Endothelial cell of umbilical vein (primary cell): ENCODE measurements at regions not wholly inside any gene's neighbourhood (a gene's known extent, or its start where the extent isn't known, plus 50 kb on each side); places are given as distances from the start of the nearest gene placed in this dataset.

Experiments used
- BruUV-seq: library from RNA; stranded (reverse); fragments of 400-500 nt; replicated peaks from 2 replicates; lab custom pipeline; 2021; lab: Mats Ljungman, UMichigan
- CTCF ChIA-PET: fragments of 300-600, 350-600 bp; sonication (Branson Sonifier 250); formaldehyde crosslinking; loops from one replicate; lab custom pipeline; 2021; ENCODE audit warnings: antibody characterized with exemption, inconsistent platforms; lab: Charles Lee
- POLR2A ChIA-PET: fragments of 300-600, 350-600 bp; sonication (Branson Sonifier 250); formaldehyde crosslinking; loops from one replicate; lab custom pipeline; 2021; ENCODE audit warnings: antibody characterized with exemption, inconsistent platforms; lab: Charles Lee
- DNase-seq: peaks from one replicate; pipeline ENCODE4 v3.0.0-alpha.2; 2011; ENCODE audit warnings: low read depth, low spot score
- FAIRE-seq: peaks from 2 replicates; lab custom pipeline; 2011; peaks lifted over from hg19 to GRCh38; lab: Jason Lieb, UNC
- H2AFZ ChIP-seq: 2 replicates; pipeline ENCODE4 v1.6.0; 2012; ENCODE audit warnings: low read depth, low read length, control low read depth, inconsistent platforms
- H3K27ac ChIP-seq: 2 replicates; pipeline ENCODE4 v1.5.1; 2011; ENCODE audit warnings: low read depth, mild to moderate bottlenecking, control low read depth, low read length, moderate library complexity; ENCODE audit not compliant: insufficient read depth
- H3K27me3 ChIP-seq, 2 experiments: 2 replicates each; pipeline versions ENCODE4 v1.6.0 to v1.6.1; 2011; ENCODE audit warnings: low read length in 2 of 2, mixed read lengths in 1 of 2; ENCODE audit not compliant: control insufficient read depth in 2 of 2, insufficient read depth in 2 of 2
- H3K36me3 ChIP-seq, 2 experiments: 2 replicates in 1 of 2; 3 replicates in 1 of 2; pipeline ENCODE4 v1.5.1; 2011; ENCODE audit warnings: low read length in 2 of 2, mild to moderate bottlenecking in 1 of 2, moderate library complexity in 1 of 2; ENCODE audit not compliant: control insufficient read depth in 2 of 2, insufficient read depth in 2 of 2; ENCODE audit errors: extremely low read depth in 1 of 2
- H3K4me1 ChIP-seq: 3 replicates; pipeline ENCODE4 v1.5.1; 2011; ENCODE audit warnings: mild to moderate bottlenecking, low read length; ENCODE audit not compliant: control insufficient read depth, insufficient read depth; ENCODE audit errors: extremely low read depth
- H3K4me2 ChIP-seq: 2 replicates; pipeline ENCODE4 v1.6.1; 2011; ENCODE audit warnings: low read length, control low read depth, mixed read lengths; ENCODE audit not compliant: insufficient read depth
- H3K4me3 ChIP-seq, 3 experiments: fragments of 200-600 bp in 1 of 3; sonication (generic), shearing (Covaris generic) in 1 of 3; replicated peaks in 1 of 3; 2 replicates each; pipeline ENCODE4 v1.5.1; 2011 to 2016; ENCODE audit warnings: control low read depth in 3 of 3, low read length in 3 of 3, mild to moderate bottlenecking in 2 of 3, inconsistent platforms in 1 of 3, low read depth in 1 of 3, moderate library complexity in 1 of 3; ENCODE audit not compliant: insufficient read depth in 1 of 3
- H3K79me2 ChIP-seq: 2 replicates; pipeline ENCODE4 v1.6.0; 2012; ENCODE audit warnings: low read length, inconsistent platforms; ENCODE audit not compliant: control insufficient read depth, insufficient read depth
- H3K9ac ChIP-seq: replicated peaks from 2 replicates; pipeline ENCODE3; 2011; ENCODE audit warnings: low read length, control low read depth; ENCODE audit not compliant: insufficient read depth; ENCODE audit errors: extremely low read depth
- H3K9me1 ChIP-seq: replicated peaks from 3 replicates; pipeline ENCODE4 v1.6.0; 2011; ENCODE audit warnings: mild to moderate bottlenecking, low read length; ENCODE audit not compliant: control insufficient read depth, insufficient read depth; ENCODE audit errors: extremely low read depth
- H3K9me3 ChIP-seq: replicated peaks from 2 replicates; pipeline ENCODE4 v1.5.1; 2012; ENCODE audit warnings: low read length, inconsistent platforms; ENCODE audit not compliant: control insufficient read depth, insufficient read depth
- H4K20me1 ChIP-seq: replicated peaks from 2 replicates; pipeline ENCODE3; 2011; ENCODE audit warnings: mild to moderate bottlenecking, low read length; ENCODE audit not compliant: control insufficient read depth, insufficient read depth; ENCODE audit errors: extremely low read depth
- CTCF ChIP-seq, 2 donors: IDR thresholded peaks; 1 replicate in 1 of 2; 2 replicates in 1 of 2; pipeline ENCODE4 v1.5.1; 2011; ENCODE audit warnings: low read length in 2 of 2, mild to moderate bottlenecking in 2 of 2, moderate library complexity in 2 of 2, control low read depth in 1 of 2, inconsistent platforms in 1 of 2, low read depth in 1 of 2; ENCODE audit not compliant: insufficient read depth in 1 of 2; ENCODE audit errors: extremely low read depth in 1 of 2
- FOS ChIP-seq: IDR thresholded peaks from 2 replicates; pipeline ENCODE4 v1.6.1; 2011; ENCODE audit warnings: mild to moderate bottlenecking, low read length, moderate library complexity, borderline replicate concordance; ENCODE audit not compliant: insufficient read depth
- GATA2 ChIP-seq: IDR thresholded peaks from 2 replicates; pipeline ENCODE4 v1.7.0; 2011; ENCODE audit warnings: low read depth, mild to moderate bottlenecking, moderate library complexity, mixed read lengths, low read length; ENCODE audit not compliant: insufficient read length, insufficient read depth
- POLR2A ChIP-seq: IDR thresholded peaks from 2 replicates; pipeline ENCODE4 v1.6.1; 2012; ENCODE audit warnings: low read depth, mild to moderate bottlenecking, control low read depth, low read length
- POLR2AphosphoS5 ChIP-seq: IDR thresholded peaks from 2 replicates; pipeline ENCODE4 v1.6.1; 2012; ENCODE audit warnings: low read depth, mild to moderate bottlenecking, control low read depth, low read length, moderate library complexity; ENCODE audit not compliant: insufficient read depth
- dilution Hi-C: fragments of 300-500 bp; cut with MboI; formaldehyde crosslinking; loops from one replicate; pipeline ENCODE4 v1.15.0; 2019; ENCODE audit warnings: low sequenced_read_pairs; ENCODE audit not compliant: extremely low pct_ligation_motif_present
- intact Hi-C: fragments of 100-400 bp; cut with micrococcal nuclease; formaldehyde crosslinking; loops from one replicate; pipeline ENCODE4 v1.10.0; 2022

GRCh38 chr10:113422371-113422770 lies 130.5 kb upstream of the HABP2 start:
- no peak overlapping the region for H3K9ac ChIP-seq
- H3K9me3 ChIP-seq, result no peaks in the 10 kb centered on the region
- no peak for DNase-seq
- no peaks in the 10 kb centered on the region for H3K79me2 ChIP-seq
- dilution Hi-C loops, result no loop called here
- no peaks in the 10 kb centered on the region for H3K9me1 ChIP-seq
- TF ChIP-seq GATA2, result no peak
- no peak for TF ChIP-seq POLR2A
- no peak for TF ChIP-seq POLR2AphosphoS5
- TF ChIP-seq FOS, result no peak
- no peak overlapping the region for H2AFZ ChIP-seq
- H3K4me2 ChIP-seq, result no peak overlapping the region
- H3K4me3 ChIP-seq, result no peak overlapping the region
- CTCF ChIA-PET, result no interaction called here
- FAIRE-seq, result no peak
- POLR2A ChIA-PET, result no interaction called here
- no peaks in the 10 kb centered on the region for H4K20me1 ChIP-seq
- no peak overlapping the region for H3K27ac ChIP-seq
- H3K27me3 ChIP-seq, result no peaks in the 10 kb centered on the region
- no peaks in the 10 kb centered on the region for H3K4me1 ChIP-seq
- intact Hi-C loops, result no loop called here
- BruUV-seq, result no TSS peak
- no peaks in the 10 kb centered on the region for H3K36me3 ChIP-seq

- dilution Hi-C loops, result no loop called here
- FAIRE-seq, result no peak
- no peaks in the 10 kb centered on the region for H3K9me1 ChIP-seq
- DNase-seq, result no peak
- no peak overlapping the region for H3K27ac ChIP-seq
- no peaks in the 10 kb centered on the region for H3K27me3 ChIP-seq
- BruUV-seq, result no TSS peak
- H3K9ac ChIP-seq, result no peak overlapping the region
- H3K36me3 ChIP-seq, result no peaks in the 10 kb centered on the region
- no peak overlapping the region for H3K4me3 ChIP-seq
- CTCF ChIA-PET, result no interaction called here
- TF ChIP-seq POLR2AphosphoS5, result no peak
- no peak for TF ChIP-seq CTCF (IDR thresholded peaks at IDR 0.05; ENCODE audit: extremely low read depth in 1 of 2, insufficient read depth in 1 of 2, low read depth in 1 of 2, low read length in 2 of 2)
- POLR2A ChIA-PET, result no interaction called here
- intact Hi-C loops, result no loop called here
- no peak overlapping the region for H2AFZ ChIP-seq
- H3K4me1 ChIP-seq, result no peaks in the 10 kb centered on the region
- no peaks in the 10 kb centered on the region for H3K79me2 ChIP-seq
- H3K4me2 ChIP-seq, result no peak overlapping the region
- H4K20me1 ChIP-seq, result no peaks in the 10 kb centered on the region
- no peaks in the 10 kb centered on the region for H3K9me3 ChIP-seq
These were observed 128.7 kb upstream of the HABP2 start for GRCh38 chr10:113423981-113424721.
